ENCODE measurements at regions not wholly inside any gene's neighbourhood (a gene's known extent, or its start where the extent isn't known, plus 50 kb on each side); places are given as distances from the start of the nearest gene placed in this dataset.

- BruUV-seq (replicated peaks): no TSS peak
- no peak for ATAC-seq (ENCODE audit: low read depth)
Observed at GRCh38 chr6:3659748-3660147, 91.8 kb downstream of the PXDC1 start.

More at GRCh38 chr6:3659748-3660147, 91.8 kb downstream of the PXDC1 start:
- no peak overlapping the region for H3K27ac ChIP-seq (ENCODE audit: insufficient read depth, low read length)
- peaks cover under 1% of the 10 kb centered on the region for H3K4me1 ChIP-seq (ENCODE audit: control insufficient read depth, insufficient read depth, low read length)
- no peak overlapping the region for H2BK5ac ChIP-seq (ENCODE audit: low read depth, low read length, poor library complexity, severe bottlenecking)
- ChIA-PET POLR2A (ENCODE audit: unreplicated experiment) (no interaction called here), CTCF (no interaction called here)
- no peak for DNase-seq
- no peak overlapping the region for H4K91ac ChIP-seq (ENCODE audit: insufficient read depth, low read depth, low read length)
- no peak overlapping the region for H3K9ac ChIP-seq (ENCODE audit: low read depth, low read length)
- WGBS, 2 experiments (ENCODE audit: extremely low coverage in 2 of 2, insufficient read length in 1 of 2): no CpG with 5 or more reads among the region's 6 CpGs
- no peak overlapping the region for H2BK15ac ChIP-seq (ENCODE audit: low read depth, low read length)
- H3K9me3 ChIP-seq (ENCODE audit: control insufficient read depth, insufficient read depth, low read length): no peaks in the 10 kb centered on the region
- H3K36me3 ChIP-seq (ENCODE audit: control insufficient read depth, insufficient read depth, low read length): no peaks in the 10 kb centered on the region
- H3K4me2 ChIP-seq (ENCODE audit: low read depth, low read length): no peak overlapping the region
- H3K14ac ChIP-seq (replicated peaks; ENCODE audit: low read depth, low read length): no peak overlapping the region
- H2BK120ac ChIP-seq (ENCODE audit: low read depth, low read length): no peak overlapping the region
- H2BK20ac ChIP-seq (ENCODE audit: low read depth, low read length): no peak overlapping the region
- no peak overlapping the region for H2AK5ac ChIP-seq (ENCODE audit: low read depth, low read length)
- H4K8ac ChIP-seq (ENCODE audit: low read depth in 2 of 2, low read length in 2 of 2): no peak overlapping the region
- no peak overlapping the region for H3K23ac ChIP-seq (ENCODE audit: low read depth, low read length)
- no peak overlapping the region for H3K18ac ChIP-seq (ENCODE audit: low read depth, low read length)
- in situ Hi-C loops (cut with MboI; ENCODE audit: low sequenced_read_pairs) (no loop called here), intact Hi-C loops (cut with micrococcal nuclease) (no loop called here), dilution Hi-C loops (cut with HindIII; ENCODE audit: low sequenced_read_pairs, unreplicated experiment) (no loop called here)
- H3K27me3 ChIP-seq (ENCODE audit: control insufficient read depth, insufficient read depth, low read length): peaks cover 50% of the 10 kb centered on the region
- no peak overlapping the region for H3K4ac ChIP-seq (ENCODE audit: low read depth, low read length)
- no peaks in the 10 kb centered on the region for H3K79me1 ChIP-seq (ENCODE audit: low read depth in 1 of 2, low read length in 2 of 2)
- no peak overlapping the region for H2AFZ ChIP-seq (replicated peaks; ENCODE audit: low read length, poor library complexity)
- no peak overlapping the region for H4K5ac ChIP-seq (ENCODE audit: low read depth, low read length)
- H3K56ac ChIP-seq (ENCODE audit: extremely low read depth, insufficient read depth, low read length): no peak overlapping the region
- H3K4me3 ChIP-seq (ENCODE audit: insufficient read depth, low read depth, low read length): no peak overlapping the region
- TF ChIP-seq MAFK (IDR thresholded peaks at IDR 0.05; ENCODE audit: low read depth, low read length): no peak
- TF ChIP-seq CHD1 (IDR thresholded peaks at IDR 0.05; ENCODE audit: low read depth, low read length): no peak
- TF ChIP-seq SMC3 (IDR thresholded peaks at IDR 0.05; ENCODE audit: low read depth, low read length): no peak
- TF ChIP-seq BHLHE40 (IDR thresholded peaks at IDR 0.05; ENCODE audit: low read depth, low read length): no peak
- peak; percentile 45; the same call in 1 of the 2 replicates for TF ChIP-seq CEBPB (IDR thresholded peaks at IDR 0.05; ENCODE audit: low read depth, low read length)
- H2AK9ac ChIP-seq (replicated peaks; ENCODE audit: low read depth, low read length, poor library complexity): no peak overlapping the region
- H4K20me1 ChIP-seq (ENCODE audit: insufficient read depth, low read length): no peaks in the 10 kb centered on the region
- H3K9me1 ChIP-seq (ENCODE audit: insufficient read depth, low read length): no peaks in the 10 kb centered on the region
